Hepatocyte (in vitro differentiated cells): ENCODE measurements at regions not wholly inside any gene's neighbourhood (a gene's known extent, or its start where the extent isn't known, plus 50 kb on each side); places are given as distances from the start of the nearest gene placed in this dataset.

Source experiments
- CTCF ChIP-seq: fragments of 200-600 bp; sonication (generic); IDR thresholded peaks from 2 replicates; pipeline ENCODE4 v1.5.1; 2016; ENCODE audit warnings: antibody characterized with exemption, mild to moderate bottlenecking; ENCODE audit not compliant: poor library complexity
- EZH2 ChIP-seq: fragments of 200-600 bp; sonication (generic); IDR thresholded peaks from 2 replicates; pipeline ENCODE4 v1.6.1; 2016; ENCODE audit warnings: antibody characterized with exemption, mild to moderate bottlenecking, borderline replicate concordance
- EZH2phosphoT487 ChIP-seq: fragments of 200-600 bp; sonication (generic); IDR thresholded peaks from one replicate; pipeline ENCODE4 v1.6.1; 2018; ENCODE audit warnings: antibody characterized with exemption, mild to moderate bottlenecking, low read depth, moderate library complexity; ENCODE audit not compliant: unreplicated experiment, severe bottlenecking

- no peak for TF ChIP-seq CTCF
- TF ChIP-seq EZH2: no peak
- no peak for TF ChIP-seq EZH2phosphoT487
Observed at GRCh38 chr14:58808828-58809227, 171.1 kb downstream of the DACT1 start.
